DND-41 (cell line): ENCODE measurements at regions not wholly inside any gene's neighbourhood (a gene's known extent, or its start where the extent isn't known, plus 50 kb on each side); places are given as distances from the start of the nearest gene placed in this dataset.

Experiments
- EZH2 ChIP-seq: IDR thresholded peaks from 3 replicates; pipeline ENCODE4 v1.6.1; 2012; ENCODE audit warnings: borderline replicate concordance, low read depth, mild to moderate bottlenecking, moderate library complexity, low read length, inconsistent platforms; ENCODE audit not compliant: severe bottlenecking
- TF ChIP-seq, protein P1 (sequence below): IDR thresholded peaks from 2 replicates; pipeline ENCODE4 v1.5.1; 2012; ENCODE audit warnings: borderline replicate concordance, low read length, moderate library complexity, mild to moderate bottlenecking; ENCODE audit not compliant: poor library complexity, severe bottlenecking; ENCODE audit errors: extremely low read depth

DNA sequence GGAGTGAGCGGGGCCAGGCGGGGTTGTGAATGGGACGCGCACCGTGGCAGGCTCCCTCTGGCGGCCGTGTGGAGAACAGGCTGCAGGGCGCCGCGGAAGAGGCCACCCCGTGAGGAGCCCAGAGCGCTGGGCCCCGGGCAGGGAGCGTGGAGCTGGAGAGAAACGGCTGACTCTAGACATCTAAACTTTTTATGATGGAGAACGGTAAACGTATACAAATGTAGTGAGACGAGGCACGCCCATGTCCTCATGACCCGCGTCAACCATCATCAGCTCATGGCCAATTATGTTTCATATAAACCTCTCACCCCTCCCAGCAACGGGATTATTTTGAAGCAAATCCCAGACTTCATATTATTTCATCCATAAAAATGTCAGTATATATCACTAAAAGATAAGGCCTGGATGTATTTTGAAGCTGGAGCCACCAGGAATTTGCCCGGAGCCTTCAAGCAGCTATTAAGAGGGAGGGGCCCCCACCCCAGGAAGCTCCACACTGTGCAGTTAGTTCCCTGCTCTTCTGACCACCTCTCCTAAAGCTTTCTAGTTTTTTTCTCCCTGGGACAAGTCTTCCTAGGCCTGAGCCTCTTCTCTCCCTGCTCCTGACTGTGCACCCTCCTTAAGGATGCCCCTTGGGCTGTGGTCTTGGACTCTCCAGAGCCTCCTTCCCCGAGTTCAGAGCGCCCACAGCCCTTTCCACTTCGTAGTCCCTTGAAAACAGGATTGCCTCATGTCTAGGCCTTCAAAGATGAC, 149.5 kb downstream of the SMAD6 start:
- no peak for TF ChIP-seq EZH2
- TF ChIP-seq, protein P1, sequence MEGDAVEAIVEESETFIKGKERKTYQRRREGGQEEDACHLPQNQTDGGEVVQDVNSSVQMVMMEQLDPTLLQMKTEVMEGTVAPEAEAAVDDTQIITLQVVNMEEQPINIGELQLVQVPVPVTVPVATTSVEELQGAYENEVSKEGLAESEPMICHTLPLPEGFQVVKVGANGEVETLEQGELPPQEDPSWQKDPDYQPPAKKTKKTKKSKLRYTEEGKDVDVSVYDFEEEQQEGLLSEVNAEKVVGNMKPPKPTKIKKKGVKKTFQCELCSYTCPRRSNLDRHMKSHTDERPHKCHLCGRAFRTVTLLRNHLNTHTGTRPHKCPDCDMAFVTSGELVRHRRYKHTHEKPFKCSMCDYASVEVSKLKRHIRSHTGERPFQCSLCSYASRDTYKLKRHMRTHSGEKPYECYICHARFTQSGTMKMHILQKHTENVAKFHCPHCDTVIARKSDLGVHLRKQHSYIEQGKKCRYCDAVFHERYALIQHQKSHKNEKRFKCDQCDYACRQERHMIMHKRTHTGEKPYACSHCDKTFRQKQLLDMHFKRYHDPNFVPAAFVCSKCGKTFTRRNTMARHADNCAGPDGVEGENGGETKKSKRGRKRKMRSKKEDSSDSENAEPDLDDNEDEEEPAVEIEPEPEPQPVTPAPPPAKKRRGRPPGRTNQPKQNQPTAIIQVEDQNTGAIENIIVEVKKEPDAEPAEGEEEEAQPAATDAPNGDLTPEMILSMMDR, result peak; percentile 91
